HL-60 (cell line): ENCODE measurements at regions not wholly inside any gene's neighbourhood (a gene's known extent, or its start where the extent isn't known, plus 50 kb on each side); places are given as distances from the start of the nearest gene placed in this dataset.

ENCODE experiments used
- CTCF ChIP-seq: IDR thresholded peaks from one replicate; pipeline ENCODE4 v1.5.1; 2011; ENCODE audit warnings: low read length, control low read depth, inconsistent platforms; ENCODE audit not compliant: insufficient read depth
- SPI1 ChIP-seq: IDR thresholded peaks from 2 replicates; pipeline ENCODE4 v1.6.1; 2012; ENCODE audit warnings: low read depth, mild to moderate bottlenecking, borderline replicate concordance

- TF ChIP-seq CTCF: no peak
- no peak for TF ChIP-seq SPI1
Measured at GRCh38 chr13:111964411-111965035, 102.4 kb upstream of the SOX1 start.
